NCI-H2107 (cell line): ENCODE measurements at regions not wholly inside any gene's neighbourhood (a gene's known extent, or its start where the extent isn't known, plus 50 kb on each side); places are given as distances from the start of the nearest gene placed in this dataset.
"Not testable (repeated sequence)": the region's sequence is repeated elsewhere in the genome, so short reads cannot be mapped to it uniquely, and the experiment has no call there.

Experiments
- DNase-seq: peaks from one replicate; lab custom pipeline; 2025; lab: John Stamatoyannopoulos, UW

DNA sequence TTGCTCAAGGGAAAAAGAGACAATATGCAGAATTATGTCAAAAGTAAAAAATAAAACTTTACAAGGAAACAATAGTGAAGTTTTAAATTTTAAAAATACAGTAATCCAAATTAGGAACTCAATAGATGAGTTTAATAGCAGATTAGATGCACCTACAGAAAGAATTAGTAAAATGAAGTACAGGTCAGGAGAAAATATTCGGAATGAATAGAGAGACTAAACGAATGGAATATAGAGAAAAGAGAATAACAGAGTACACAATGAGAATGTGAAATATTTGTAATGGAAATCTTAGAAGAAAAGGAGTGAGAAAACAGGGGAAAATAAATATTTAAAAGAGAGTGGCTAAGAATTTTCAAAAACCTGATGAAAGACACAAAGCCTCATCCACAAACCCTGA, 275.7 kb upstream of the MMADHC start:
- DNase-seq: no peak

DNA sequence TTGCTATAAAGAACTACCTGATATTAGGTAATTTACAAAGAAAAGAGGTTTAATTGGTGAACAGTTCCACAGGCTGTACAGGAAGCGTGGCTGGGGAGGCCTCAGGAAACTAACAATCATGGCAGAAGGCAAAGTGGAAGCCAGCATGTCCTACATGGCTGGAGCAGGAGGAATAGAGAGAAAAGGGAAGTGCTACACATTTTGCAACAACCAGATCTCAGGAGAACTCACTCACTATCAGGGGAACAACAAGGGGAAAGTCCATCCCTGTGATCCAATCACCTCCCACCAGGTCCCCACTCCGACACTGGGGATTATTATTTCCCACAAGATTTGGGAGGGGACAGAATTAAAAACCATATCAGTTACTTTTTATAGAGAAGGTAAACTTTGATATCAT, 273.5 kb upstream of the MMADHC start:
- no peak for DNase-seq

DNA sequence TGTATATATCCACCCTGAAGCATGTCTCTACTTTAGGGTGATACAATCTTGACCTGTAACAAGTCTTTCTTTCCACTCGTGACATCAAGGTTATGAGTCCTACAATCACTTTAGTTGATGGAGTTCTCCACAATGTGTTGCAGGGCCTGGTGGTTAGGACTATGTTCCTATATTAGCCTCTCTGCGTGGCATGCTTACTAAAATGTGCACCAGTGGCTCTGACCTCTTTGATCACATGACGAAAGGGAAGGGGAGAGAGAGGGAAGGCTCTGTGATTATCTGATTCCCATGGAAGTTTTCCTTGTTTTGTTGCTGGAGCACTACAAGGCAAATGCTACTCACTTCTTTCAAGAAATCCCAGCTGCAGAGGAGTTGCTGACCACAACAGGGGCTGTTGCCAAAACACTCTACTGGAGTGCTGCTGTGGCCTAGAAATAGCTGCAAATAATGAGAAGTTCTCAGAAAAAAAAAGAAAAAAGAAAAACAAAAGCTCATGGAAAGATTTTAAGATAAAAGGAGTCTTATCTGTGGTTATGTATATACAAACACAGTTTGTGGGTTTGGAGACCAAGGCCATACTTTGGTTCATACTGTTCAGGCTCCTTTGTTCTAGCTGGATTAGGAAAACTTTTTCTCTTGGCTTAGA, 272.8 kb upstream of the MMADHC start:
- no peak for DNase-seq

DNA sequence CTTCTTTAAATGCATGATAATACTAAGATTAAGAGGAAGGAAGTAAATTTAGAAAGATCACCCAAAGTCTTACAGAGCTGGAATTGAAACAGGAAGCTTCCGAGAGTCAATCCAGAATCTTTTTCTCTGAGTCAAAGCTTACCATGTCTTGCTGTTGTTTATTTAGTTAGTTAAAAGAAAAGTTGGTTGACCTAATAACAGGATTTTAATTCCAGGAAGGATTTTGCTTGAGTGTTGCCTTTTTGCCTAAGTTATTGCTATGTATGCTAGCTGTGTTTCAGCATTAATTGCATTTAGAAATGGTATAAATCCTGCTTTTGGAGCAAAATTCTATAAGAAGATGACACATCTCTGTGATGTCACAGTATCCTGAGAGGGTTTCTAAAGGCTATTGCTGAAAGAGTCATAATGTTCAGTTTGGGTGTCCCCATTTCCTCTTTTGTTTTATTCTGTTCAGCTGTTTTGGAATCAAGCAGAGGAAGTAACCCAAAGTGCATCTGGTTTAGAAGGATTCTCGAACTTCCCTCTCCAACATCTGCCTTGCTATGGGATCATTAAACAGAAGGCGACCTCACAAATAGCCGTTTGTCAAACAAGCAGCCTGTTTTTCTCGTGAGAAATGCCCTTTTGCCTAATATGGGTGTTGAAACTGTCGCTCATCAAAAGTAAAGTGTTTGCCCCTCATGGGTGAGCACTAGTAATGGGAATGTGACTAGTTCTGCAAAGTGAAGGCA, 271.5 kb upstream of the MMADHC start:
- DNase-seq: no peak

DNA sequence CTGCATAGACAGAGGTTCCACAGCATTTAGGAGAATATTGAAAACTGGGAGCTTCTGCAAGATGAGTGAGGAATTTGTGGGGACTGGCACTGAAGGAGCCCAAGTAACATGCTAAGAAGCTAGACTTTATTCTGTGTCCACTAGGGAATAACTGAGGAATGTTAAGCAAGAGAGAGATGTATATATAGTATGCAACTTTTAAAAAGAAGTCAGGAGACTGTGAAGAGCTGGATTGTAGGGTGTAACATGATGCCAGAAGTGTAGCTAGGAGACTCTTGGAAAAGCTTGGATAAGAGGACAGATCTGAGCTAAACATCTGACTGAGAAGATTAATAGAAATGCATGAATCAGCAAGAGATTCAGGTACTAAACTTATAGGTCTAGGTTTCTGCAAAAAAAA, 270.6 kb upstream of the MMADHC start:
- no peak for DNase-seq

DNA sequence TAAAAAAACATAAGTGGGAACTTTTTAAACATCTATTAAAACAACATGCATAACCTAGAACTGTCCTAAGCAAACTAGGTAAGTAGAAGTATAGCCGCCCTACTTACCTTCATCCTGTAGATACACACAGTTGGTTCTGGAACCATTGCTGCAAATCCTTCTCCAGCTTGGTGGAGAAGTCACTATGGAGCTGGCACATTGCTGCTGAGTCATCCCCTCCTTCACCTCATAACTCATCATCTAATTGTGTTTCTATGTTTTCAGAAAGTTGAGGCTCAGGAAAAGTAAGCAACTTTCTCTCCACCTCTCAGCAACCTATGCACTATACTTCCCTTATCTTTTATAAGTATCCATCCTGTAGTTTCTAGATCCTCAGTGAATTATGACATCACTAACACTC, 269.8 kb upstream of the MMADHC start:
- no peak for DNase-seq

DNA sequence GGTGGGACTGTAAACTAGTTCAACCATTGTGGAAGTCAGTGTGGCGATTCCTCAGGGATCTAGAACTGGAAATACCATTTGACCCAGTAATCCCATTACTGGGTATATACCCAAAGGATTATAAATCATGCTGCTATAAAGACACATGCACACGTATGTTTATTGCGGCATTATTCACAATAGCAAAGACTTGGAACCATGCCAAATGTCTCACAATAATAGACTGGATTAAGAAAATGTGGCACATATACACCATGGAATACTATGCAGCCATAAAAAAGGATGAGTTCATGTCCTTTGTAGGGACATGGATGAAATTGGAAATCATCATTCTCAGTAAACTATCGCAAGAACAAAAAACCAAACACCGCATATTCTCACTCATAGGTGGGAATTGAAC, 268.3 kb upstream of the MMADHC start:
- not testable (repeated sequence) for DNase-seq

DNA sequence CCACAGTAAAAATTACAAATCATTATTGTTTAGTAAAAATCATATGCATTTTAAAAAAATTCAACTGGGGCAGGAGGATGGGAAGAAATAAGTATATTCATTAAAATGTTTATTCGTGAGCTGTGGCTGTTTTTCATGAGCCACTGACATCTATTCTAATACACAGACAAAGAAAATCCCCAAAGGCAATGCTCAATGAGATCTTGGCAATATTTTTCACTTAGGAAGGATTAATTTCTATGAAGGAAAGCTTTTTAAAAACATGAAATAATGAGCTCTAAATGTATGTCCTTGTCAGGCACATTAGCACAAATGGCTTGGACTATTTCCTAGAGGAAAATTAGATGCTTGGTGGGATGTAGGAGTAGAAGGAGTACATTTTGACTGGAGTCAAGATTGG, 262.0 kb upstream of the MMADHC start:
- DNase-seq: no peak

DNA sequence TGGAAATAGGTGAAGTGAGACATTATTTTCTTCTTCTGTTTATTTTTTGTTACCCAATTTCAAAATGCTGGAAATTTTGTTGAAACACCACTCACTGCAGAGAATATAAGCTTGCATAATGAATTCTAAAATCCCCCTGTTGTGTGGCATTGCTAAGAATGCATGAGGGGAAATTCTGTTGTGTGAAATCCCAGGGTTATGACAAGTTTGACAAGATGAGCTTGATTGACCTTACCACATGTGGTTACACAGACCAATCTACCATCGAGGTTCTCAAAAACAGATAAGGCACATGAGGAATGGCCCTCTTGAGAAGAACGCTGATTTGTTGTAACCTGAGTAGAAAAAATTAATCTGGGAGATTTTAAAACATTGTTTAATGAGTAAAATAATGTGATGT, 261.6 kb upstream of the MMADHC start:
- DNase-seq: no peak

DNA sequence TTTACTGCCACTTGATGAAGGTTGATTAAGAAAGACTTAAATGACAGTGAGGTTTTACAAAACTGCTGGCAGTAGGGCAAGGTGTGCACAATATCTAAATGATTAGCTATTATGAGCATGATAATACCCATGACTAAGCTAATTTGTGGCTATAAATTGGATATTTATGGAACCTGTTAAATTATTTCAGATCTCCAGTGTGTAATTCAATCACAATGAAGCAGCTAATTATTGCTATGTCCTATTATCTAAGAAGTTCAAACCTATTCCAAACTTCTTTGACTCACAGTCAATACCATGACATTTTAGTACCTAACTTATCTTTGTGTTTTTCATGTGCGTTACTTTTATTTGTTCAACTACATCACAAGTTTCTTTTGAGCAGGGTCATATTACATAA, 253.8 kb upstream of the MMADHC start:
- no peak for DNase-seq

DNA sequence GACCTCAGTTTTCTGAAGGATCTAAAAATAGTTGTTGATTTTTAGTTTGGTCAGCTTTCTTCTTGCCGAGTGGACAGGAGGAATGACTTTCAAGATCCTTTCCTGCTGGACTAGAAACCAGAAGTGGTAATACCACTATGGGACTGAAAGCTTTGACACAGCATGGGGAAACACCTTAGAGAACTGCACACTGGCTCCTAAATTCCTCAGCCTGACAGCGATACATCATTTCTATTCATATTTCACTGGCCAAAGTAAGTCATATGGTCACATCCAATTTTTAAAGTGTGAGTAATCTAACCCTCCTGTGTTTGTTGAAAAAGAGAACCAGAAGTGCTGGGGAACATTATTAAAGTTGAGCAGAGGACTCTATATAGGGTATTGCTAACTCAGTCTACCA, 244.7 kb upstream of the MMADHC start:
- no peak for DNase-seq

DNA sequence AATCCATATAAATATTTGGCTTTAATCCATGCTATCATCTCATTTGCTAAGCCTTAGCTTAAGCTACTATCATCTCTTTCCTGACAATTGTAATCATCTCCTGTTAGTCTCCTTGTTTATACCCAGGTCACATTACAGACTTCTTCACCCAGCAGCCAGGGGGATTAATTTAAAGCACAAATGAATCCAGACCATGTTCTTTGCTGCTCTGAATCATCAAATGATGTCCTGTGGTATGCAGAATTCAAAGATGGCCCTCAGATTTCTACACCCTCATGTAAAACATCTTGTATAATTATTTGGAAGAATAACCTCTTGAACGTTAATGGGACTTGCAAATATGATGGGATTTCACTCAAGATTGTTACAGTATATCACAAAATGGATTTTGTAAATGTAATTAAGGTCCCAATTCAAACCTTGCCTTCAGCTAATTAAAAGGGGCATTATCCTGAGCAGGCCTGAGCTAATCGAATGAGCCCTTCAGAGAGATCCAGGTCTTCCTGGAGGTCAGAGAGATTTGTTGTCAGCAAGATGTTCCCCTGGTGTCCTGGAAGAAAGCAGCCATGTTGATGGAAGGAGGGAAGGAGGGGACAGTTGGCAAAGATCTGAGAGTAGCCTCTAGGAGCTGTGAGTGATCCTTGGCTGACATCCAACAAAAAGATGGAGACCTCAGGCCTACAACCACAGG, 241.1 kb upstream of the MMADHC start:
- DNase-seq: no peak

DNA sequence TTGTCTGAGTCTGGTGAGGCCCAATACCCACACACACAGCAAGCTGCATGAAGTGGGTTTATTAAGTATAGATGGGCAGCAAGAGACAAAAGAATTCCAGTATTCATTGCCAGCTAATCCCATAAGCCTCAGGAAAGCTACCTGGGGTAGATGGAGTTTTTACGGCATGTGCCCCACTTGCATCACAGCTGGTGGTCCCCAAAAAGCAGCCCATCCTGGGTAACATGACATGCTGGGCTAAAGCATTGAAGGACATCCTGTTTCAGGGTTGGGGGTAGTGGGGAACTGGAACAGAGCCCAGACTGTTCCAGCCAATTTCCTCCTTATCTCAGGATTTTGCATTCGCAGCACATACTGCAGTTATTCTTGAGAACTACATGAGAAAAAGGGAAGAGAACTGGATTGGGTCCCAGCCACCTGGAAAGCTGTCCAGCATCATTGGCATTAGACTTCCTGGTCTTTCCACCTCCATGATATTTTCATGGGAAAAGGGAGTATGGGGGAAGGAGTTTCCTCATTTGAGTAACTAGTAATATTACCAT, 240.1 kb upstream of the MMADHC start:
- no peak for DNase-seq

DNA sequence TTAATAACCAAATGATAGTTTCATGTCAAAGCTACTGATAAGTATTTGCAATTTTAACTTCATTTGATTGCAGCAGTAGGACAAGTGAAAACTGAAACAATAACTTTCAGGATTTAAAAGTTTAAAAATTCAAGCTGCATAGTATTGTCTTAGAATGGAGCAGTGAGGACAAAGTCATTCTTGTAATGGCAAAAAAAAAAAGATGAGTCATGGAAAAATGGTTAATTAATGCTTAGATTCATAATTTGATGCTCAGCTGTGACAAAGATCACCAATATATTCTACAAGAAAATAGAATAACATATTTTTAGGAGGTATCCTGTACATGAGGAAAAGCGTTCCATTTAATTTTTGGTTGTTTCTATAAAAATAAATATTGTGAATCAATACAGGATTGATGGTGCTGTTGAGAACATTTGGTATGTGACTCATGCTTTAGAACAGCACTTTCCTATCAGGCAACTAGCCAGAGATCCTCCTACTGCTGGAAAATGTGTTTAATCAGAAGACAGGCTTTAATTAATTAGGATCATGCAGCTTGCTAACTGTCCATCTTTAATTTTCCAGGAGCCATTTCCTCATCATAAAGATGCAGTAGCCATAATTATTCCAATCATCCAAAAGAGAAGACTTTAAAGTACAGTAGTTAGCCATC, 239.0 kb upstream of the MMADHC start:
- no peak for DNase-seq

DNA sequence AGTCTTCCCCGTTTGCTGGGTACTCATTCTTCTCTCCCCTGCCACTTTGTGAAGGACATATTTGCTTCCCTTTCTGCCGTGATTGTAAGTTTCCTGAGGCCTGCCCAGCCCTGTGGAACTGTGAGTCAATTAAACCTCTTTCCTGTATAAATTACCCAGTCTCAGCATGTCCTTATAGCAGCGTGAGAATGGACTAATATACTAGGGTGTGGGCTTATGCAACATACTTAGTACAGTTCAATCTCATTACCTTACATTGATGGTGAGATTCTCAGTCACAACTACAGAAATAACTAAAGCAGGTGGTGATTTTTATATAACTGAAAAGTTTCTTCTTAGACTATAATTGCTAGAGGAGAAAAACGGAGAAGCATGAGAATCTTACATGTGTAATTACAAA, 237.9 kb upstream of the MMADHC start:
- no peak for DNase-seq

DNA sequence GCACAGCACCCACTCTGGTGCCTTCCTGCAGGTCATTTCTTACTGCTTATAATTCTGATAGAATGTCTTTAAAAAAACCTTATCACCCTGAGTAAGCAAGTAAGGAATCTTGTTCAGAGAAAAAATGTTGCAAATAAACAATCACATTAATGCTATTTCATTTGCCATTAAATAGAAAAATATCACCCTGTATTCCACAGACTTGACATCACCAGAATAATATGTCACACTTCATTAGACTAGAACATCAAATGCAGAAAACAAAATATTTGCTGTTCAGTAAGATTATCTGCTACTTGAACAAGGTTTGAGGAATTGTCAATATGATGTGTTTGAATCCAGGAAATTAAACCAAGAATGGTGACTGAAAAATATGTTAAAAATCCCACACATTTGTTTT, 236.6 kb upstream of the MMADHC start:
- DNase-seq: no peak

DNA sequence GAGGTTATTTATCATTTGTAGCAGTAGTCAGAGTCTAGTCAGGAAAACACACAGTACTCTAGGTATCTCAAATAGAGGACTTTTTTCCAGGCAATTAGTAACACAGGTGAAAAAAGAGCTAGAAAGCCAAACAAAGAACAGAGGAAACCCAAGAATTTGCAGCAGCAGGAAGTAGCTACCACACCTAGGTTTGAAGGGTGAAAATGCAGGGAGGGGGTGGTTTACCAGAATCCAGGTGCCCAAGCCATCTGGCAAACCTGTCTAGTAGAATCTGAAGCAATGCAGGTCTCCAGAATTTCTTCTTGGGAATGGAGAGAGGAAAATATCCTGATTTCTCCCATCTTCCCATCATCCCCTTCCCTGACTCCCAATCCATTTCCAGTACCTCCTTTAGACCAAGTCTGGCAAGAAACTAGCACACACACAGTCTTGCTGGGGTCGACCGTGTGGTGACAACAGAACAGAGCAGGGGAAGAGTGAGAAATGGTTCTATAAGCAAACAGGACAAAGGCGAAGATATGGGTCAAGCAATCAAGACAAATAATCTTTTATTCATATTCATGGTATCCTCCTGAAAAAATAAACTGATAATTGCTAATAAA, 231.9 kb upstream of the MMADHC start:
- DNase-seq: no peak

DNA sequence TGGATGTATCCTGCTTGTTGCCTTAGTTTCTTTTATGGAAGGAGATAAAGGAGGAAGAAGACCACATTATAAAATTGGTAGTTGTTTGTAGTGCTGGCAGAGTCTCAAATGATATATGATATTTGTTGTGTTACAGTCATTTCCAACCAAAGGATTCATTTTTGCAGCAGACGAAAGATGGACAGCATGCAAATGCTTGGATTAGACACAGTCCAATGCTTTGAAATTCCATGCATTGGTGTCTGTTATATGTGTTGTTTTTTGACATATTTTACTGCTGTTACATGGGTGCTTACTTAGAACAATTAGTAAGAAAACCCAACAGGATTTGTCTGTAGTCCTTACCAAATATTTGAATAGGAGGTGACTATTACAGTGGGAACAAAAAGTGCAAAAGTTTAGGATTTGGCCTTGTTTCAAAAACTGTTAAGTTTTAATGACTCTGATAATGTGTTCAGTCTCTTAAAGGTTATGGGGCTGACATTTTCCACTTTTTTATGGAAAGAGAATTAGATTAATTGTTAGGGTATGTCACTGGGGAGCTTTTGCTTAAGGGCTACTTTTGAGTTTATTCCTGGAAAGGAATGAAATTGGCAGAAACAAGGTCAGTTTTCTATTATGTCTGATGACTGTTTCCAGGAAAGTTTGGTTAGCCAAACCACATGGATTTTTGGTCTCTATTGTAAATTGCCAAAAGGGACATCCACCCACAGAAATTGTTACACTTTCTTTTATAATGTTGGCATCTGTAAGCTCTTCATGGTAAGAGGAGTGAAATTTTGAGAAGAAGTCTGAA, 229.4 kb upstream of the MMADHC start:
- no peak for DNase-seq

DNA sequence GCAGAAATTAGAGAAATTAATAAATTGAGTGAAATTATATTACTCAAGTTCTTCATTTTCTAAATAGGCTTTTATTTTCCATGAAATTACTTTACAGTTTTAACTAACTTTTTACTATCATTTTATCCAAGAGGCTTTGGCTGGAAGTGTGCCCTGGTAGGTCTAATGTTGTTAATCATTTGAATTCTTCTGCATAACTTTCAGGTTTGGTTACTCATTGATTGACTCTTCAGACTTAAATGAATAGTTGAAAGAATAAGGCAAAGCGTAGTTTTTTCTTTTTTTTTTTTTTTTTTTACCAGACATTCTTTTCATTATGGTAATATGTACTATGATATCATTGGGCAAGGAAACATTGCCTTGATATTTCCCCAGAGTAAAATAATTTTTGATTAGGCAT, 228.4 kb upstream of the MMADHC start:
- no peak for DNase-seq

DNA sequence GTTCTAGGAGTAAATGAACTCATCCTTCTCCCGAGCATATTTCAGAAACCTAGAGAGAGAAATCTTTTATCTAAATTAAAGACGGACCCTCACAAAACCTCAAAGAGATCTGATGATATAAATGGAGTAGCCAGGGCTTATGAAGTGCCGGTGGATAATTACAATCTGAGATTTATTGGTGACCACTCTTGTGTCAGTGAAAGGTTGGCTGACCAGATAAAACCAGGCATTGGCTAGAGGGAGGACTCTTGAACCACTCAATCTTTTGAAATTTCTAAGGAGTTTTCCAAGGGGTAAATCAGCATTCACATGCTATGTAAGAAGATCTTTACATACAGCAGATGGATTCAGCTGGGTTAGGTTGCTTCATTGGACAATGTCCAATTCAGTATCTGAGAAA, 227.3 kb upstream of the MMADHC start:
- DNase-seq: no peak

DNA sequence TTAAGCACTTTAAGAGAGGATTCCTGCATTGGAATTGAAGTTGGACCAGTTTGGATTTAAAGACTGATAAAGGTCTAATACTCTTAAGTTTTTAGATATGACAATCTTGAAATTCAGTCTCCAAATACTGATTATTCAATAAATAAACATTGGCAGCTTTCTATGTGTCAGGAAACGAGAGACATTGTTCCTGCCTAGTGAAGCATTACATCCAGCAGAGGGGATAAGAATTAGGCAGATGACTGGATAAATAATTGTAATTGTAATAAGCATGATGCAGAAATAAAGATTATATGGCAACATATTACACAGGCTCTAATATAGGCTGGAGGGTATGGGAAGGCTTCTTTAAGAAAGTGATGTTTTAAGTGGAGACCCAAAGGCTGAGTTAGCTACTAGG, 226.5 kb upstream of the MMADHC start:
- DNase-seq: no peak
